DND-41 (cell line): ENCODE measurements at regions not wholly inside any gene's neighbourhood (a gene's known extent, or its start where the extent isn't known, plus 50 kb on each side); places are given as distances from the start of the nearest gene placed in this dataset.

Experiments
- ATAC-seq: fragments of 200-7000 bp; cut with Tn5 transposase; 3 replicates; pipeline ENCODE4 v1.9.1; 2021; ENCODE audit warnings: low read depth; ENCODE audit not compliant: insufficient read depth
- DNase-seq: peaks from one replicate; pipeline ENCODE4 v3.0.0-alpha.2; 2020
- H2AFZ ChIP-seq: 2 replicates; pipeline ENCODE4 v1.6.0; 2012; ENCODE audit warnings: low read depth, low read length
- H3K27ac ChIP-seq: 2 replicates; pipeline ENCODE4 v1.5.1; 2012; ENCODE audit warnings: low read length, inconsistent platforms
- H3K27me3 ChIP-seq: fragments of 200-600 bp; sonication (generic); 2 replicates; pipeline ENCODE4 v1.6.0; 2012; ENCODE audit warnings: low read length, mild to moderate bottlenecking, inconsistent platforms; ENCODE audit not compliant: insufficient read depth, poor library complexity
- H3K36me3 ChIP-seq: 2 replicates; pipeline ENCODE4 v1.5.1; 2012; ENCODE audit warnings: low read length, inconsistent platforms; ENCODE audit not compliant: insufficient read depth
- H3K4me1 ChIP-seq: 2 replicates; pipeline ENCODE4 v1.5.1; 2012; ENCODE audit warnings: mild to moderate bottlenecking, low read length; ENCODE audit not compliant: insufficient read depth
- H3K4me2 ChIP-seq: 2 replicates; pipeline ENCODE4 v1.6.0; 2012; ENCODE audit warnings: mild to moderate bottlenecking, moderate library complexity, low read length, inconsistent platforms; ENCODE audit not compliant: insufficient read depth
- H3K4me3 ChIP-seq, 2 experiments: fragments of 200-600 bp in 1 of 2; shearing (Covaris generic) in 1 of 2; 2 replicates each; pipeline ENCODE4 v1.5.1; 2012 to 2016; ENCODE audit warnings: inconsistent platforms in 2 of 2, low read length in 2 of 2, mild to moderate bottlenecking in 2 of 2, low read depth in 1 of 2, moderate library complexity in 1 of 2
- H3K79me2 ChIP-seq: 2 replicates; pipeline ENCODE4 v1.6.0; 2012; ENCODE audit warnings: low read length, inconsistent platforms; ENCODE audit not compliant: insufficient read depth
- H3K9ac ChIP-seq: 2 replicates; pipeline ENCODE4 v1.6.0; 2012; ENCODE audit warnings: low read depth, mild to moderate bottlenecking, inconsistent platforms, low read length, moderate library complexity
- H3K9me3 ChIP-seq: 2 replicates; pipeline ENCODE4 v1.5.1; 2012; ENCODE audit warnings: low read length, moderate library complexity, mild to moderate bottlenecking, inconsistent platforms; ENCODE audit not compliant: insufficient read depth, severe bottlenecking
- H4K20me1 ChIP-seq: 2 replicates; pipeline ENCODE4 v1.6.0; 2012; ENCODE audit warnings: low read length; ENCODE audit not compliant: insufficient read depth
- EZH2 ChIP-seq: IDR thresholded peaks from 3 replicates; pipeline ENCODE4 v1.6.1; 2012; ENCODE audit warnings: borderline replicate concordance, low read depth, mild to moderate bottlenecking, moderate library complexity, low read length, inconsistent platforms; ENCODE audit not compliant: severe bottlenecking
- TF ChIP-seq, protein P1 (sequence below): IDR thresholded peaks from 2 replicates; pipeline ENCODE4 v1.5.1; 2012; ENCODE audit warnings: borderline replicate concordance, low read length, moderate library complexity, mild to moderate bottlenecking; ENCODE audit not compliant: poor library complexity, severe bottlenecking; ENCODE audit errors: extremely low read depth

DNA sequence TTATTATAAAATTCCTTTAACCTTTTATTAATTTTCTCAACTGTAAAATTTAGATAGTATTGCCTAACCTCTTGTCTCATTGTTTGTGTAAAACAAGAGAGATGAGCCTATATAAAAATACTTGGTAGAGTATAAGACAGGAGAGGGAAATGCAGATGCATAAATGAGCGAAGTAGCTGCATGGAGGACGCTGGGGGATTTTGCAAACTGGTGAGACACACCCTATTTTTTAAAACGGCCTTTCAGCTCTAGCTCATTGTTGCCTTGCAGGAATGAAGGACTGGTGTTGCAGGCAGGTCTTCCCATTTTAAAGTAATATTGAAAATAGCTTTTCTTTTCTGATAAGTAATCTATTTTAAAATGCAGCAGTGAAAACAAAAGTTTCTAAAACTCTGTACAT lies 435.3 kb upstream of the HNRNPA3 start:
- TF ChIP-seq, protein P1, sequence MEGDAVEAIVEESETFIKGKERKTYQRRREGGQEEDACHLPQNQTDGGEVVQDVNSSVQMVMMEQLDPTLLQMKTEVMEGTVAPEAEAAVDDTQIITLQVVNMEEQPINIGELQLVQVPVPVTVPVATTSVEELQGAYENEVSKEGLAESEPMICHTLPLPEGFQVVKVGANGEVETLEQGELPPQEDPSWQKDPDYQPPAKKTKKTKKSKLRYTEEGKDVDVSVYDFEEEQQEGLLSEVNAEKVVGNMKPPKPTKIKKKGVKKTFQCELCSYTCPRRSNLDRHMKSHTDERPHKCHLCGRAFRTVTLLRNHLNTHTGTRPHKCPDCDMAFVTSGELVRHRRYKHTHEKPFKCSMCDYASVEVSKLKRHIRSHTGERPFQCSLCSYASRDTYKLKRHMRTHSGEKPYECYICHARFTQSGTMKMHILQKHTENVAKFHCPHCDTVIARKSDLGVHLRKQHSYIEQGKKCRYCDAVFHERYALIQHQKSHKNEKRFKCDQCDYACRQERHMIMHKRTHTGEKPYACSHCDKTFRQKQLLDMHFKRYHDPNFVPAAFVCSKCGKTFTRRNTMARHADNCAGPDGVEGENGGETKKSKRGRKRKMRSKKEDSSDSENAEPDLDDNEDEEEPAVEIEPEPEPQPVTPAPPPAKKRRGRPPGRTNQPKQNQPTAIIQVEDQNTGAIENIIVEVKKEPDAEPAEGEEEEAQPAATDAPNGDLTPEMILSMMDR: no peak
- no peak for TF ChIP-seq EZH2
- H3K27me3 ChIP-seq: no peaks in the 10 kb centered on the region
- no peak overlapping the region for H3K27ac ChIP-seq
- no peak overlapping the region for H3K9ac ChIP-seq
- ATAC-seq: no peak
- no peak overlapping the region for H3K4me2 ChIP-seq
- H3K9me3 ChIP-seq: peaks cover 19% of the 10 kb centered on the region
- no peak overlapping the region for H2AFZ ChIP-seq
- no peak for DNase-seq
- H3K4me3 ChIP-seq: no peak overlapping the region
- peaks cover 7% of the 10 kb centered on the region for H3K4me1 ChIP-seq
- H3K36me3 ChIP-seq: no peaks in the 10 kb centered on the region
- H3K79me2 ChIP-seq: no peaks in the 10 kb centered on the region
- H4K20me1 ChIP-seq: no peaks in the 10 kb centered on the region

DNA sequence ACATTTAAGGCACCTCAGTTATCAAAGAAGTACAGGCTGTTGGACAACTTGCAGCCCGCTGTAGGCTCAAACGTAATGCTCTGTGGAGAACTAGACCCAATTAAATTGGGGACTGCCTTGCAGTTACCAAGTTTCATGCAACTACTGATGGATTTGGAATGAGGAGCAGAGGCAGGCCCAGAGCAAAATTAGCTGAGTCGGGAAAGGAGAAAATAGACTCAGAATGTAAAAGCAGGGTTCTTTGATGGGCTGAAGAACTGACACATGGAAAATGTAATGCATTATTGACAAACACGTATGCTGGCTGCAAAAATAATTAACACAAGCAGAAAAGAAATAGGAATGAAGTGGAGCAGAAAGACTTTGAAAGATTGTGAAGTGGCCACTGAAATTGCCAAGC lies 432.7 kb upstream of the HNRNPA3 start:
- Histone ChIP-seq H2AFZ (no peak overlapping the region), H3K4me3 (no peak overlapping the region), H3K4me1 (peaks cover 7% of the 10 kb centered on the region), H4K20me1 (no peaks in the 10 kb centered on the region), H3K27me3 (no peaks in the 10 kb centered on the region), H3K4me2 (no peak overlapping the region), H3K27ac (no peak overlapping the region), H3K79me2 (no peaks in the 10 kb centered on the region), H3K36me3 (no peaks in the 10 kb centered on the region), H3K9ac (no peak overlapping the region), H3K9me3 (peaks cover 5% of the 10 kb centered on the region)
- TF ChIP-seq, protein P1: no peak
- no peak for DNase-seq
- no peak for ATAC-seq

DNA sequence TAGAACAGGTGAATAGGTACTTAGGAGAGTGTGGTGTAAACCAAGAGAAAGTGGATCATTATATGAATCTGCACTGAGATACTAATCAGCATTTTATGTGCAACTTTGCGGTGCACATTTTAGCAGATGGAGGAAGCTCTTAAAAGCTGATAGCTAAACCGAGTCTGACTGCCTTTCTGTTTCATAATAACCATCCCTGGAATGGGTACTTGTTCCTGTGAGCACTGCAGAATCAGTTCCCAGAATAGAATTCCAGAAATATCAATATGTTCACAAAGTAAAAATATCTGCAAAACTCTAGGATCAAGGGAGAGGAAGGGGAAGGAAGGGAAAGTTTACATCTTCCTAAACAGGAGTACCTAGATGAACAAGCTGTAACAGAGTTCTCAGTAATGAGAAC lies 432.2 kb upstream of the HNRNPA3 start:
- no peak for DNase-seq
- no peak overlapping the region for H3K9ac ChIP-seq

More for the DNA sequence above, 432.2 kb upstream of the HNRNPA3 start:
- Histone ChIP-seq H3K9me3 (peaks cover 5% of the 10 kb centered on the region), H3K79me2 (no peaks in the 10 kb centered on the region), H3K27ac (no peak overlapping the region), H3K4me1 (peaks cover 7% of the 10 kb centered on the region), H3K36me3 (no peaks in the 10 kb centered on the region), H3K27me3 (no peaks in the 10 kb centered on the region), H3K4me3 (no peak overlapping the region), H4K20me1 (no peaks in the 10 kb centered on the region), H3K4me2 (no peak overlapping the region), H2AFZ (no peak overlapping the region)
- ATAC-seq: no peak
- no peak for TF ChIP-seq EZH2
- TF ChIP-seq, protein P1: no peak
